ENCODE measurements at regions not wholly inside any gene's neighbourhood (a gene's known extent, or its start where the extent isn't known, plus 50 kb on each side); places are given as distances from the start of the nearest gene placed in this dataset.

GRCh38 chr13:47800593-47800992 is 200.5 kb downstream of the SUCLA2 start:
- no peak for TF ChIP-seq POLR2A (IDR thresholded peaks at IDR 0.05)
- no peak for TF ChIP-seq CTCF (IDR thresholded peaks at IDR 0.05)

All from adrenal gland (tissue), 5 donors.